SU-DHL-6 (cell line): ENCODE measurements at regions not wholly inside any gene's neighbourhood (a gene's known extent, or its start where the extent isn't known, plus 50 kb on each side); places are given as distances from the start of the nearest gene placed in this dataset.

Source experiments
- CTCF ChIP-seq: fragments of 200-600 bp; sonication (generic); IDR thresholded peaks from one replicate; pipeline ENCODE4 v1.5.1; 2017; ENCODE audit warnings: antibody characterized with exemption, mild to moderate bottlenecking, low read length, moderate library complexity; ENCODE audit not compliant: insufficient read depth, poor library complexity, severe bottlenecking
- EZH2phosphoT487 ChIP-seq: fragments of 200-600 bp; sonication (generic), shearing (Covaris generic); conservative IDR thresholded peaks from 2 replicates; pipeline ENCODE4 v1.6.1; 2018; ENCODE audit warnings: mild to moderate bottlenecking, antibody characterized with exemption, low read length, moderate library complexity, mixed read lengths

DNA sequence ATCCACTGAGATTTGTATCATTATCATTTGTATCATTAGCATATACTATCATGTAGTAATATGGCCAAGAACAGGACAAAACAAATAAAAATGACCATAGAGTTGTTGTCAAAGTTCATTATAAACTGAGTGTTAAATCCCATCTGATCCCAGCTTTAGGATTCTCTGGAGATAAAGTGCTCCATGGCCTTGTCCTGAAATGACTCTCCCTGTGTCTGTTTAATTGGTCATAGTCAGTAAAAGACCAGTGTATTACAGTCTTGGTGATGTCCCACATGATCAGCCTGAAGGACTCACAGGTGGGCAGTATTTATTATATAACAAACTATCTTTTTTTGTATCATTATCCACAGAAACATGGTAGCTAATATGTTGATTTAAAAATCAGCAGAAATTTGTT lies 361.6 kb downstream of the TMEM135 start:
- no peak for TF ChIP-seq CTCF
- no peak for TF ChIP-seq EZH2phosphoT487
